Endothelial cell of umbilical vein (primary cell): ENCODE measurements at regions not wholly inside any gene's neighbourhood (a gene's known extent, or its start where the extent isn't known, plus 50 kb on each side); places are given as distances from the start of the nearest gene placed in this dataset.

Experiments
- BruUV-seq: library from RNA; stranded (reverse); fragments of 400-500 nt; replicated peaks from 2 replicates; lab custom pipeline; 2021; lab: Mats Ljungman, UMichigan
- CTCF ChIA-PET: fragments of 300-600, 350-600 bp; sonication (Branson Sonifier 250); formaldehyde crosslinking; loops from one replicate; lab custom pipeline; 2021; ENCODE audit warnings: antibody characterized with exemption, inconsistent platforms; lab: Charles Lee
- POLR2A ChIA-PET: fragments of 300-600, 350-600 bp; sonication (Branson Sonifier 250); formaldehyde crosslinking; loops from one replicate; lab custom pipeline; 2021; ENCODE audit warnings: antibody characterized with exemption, inconsistent platforms; lab: Charles Lee
- DNase-seq: peaks from one replicate; pipeline ENCODE4 v3.0.0-alpha.2; 2011; ENCODE audit warnings: low read depth, low spot score
- FAIRE-seq: peaks from 2 replicates; lab custom pipeline; 2011; peaks lifted over from hg19 to GRCh38; lab: Jason Lieb, UNC
- H2AFZ ChIP-seq: 2 replicates; pipeline ENCODE4 v1.6.0; 2012; ENCODE audit warnings: low read depth, low read length, control low read depth, inconsistent platforms
- H3K27ac ChIP-seq: 2 replicates; pipeline ENCODE4 v1.5.1; 2011; ENCODE audit warnings: low read depth, mild to moderate bottlenecking, control low read depth, low read length, moderate library complexity; ENCODE audit not compliant: insufficient read depth
- H3K27me3 ChIP-seq, 2 experiments: 2 replicates each; pipeline versions ENCODE4 v1.6.0 to v1.6.1; 2011; ENCODE audit warnings: low read length in 2 of 2, mixed read lengths in 1 of 2; ENCODE audit not compliant: control insufficient read depth in 2 of 2, insufficient read depth in 2 of 2
- H3K36me3 ChIP-seq, 2 experiments: 2 replicates in 1 of 2; 3 replicates in 1 of 2; pipeline ENCODE4 v1.5.1; 2011; ENCODE audit warnings: low read length in 2 of 2, mild to moderate bottlenecking in 1 of 2, moderate library complexity in 1 of 2; ENCODE audit not compliant: control insufficient read depth in 2 of 2, insufficient read depth in 2 of 2; ENCODE audit errors: extremely low read depth in 1 of 2
- H3K4me1 ChIP-seq: 3 replicates; pipeline ENCODE4 v1.5.1; 2011; ENCODE audit warnings: mild to moderate bottlenecking, low read length; ENCODE audit not compliant: control insufficient read depth, insufficient read depth; ENCODE audit errors: extremely low read depth
- H3K4me2 ChIP-seq: 2 replicates; pipeline ENCODE4 v1.6.1; 2011; ENCODE audit warnings: low read length, control low read depth, mixed read lengths; ENCODE audit not compliant: insufficient read depth
- H3K4me3 ChIP-seq, 3 experiments: fragments of 200-600 bp in 1 of 3; sonication (generic), shearing (Covaris generic) in 1 of 3; replicated peaks in 1 of 3; 2 replicates each; pipeline ENCODE4 v1.5.1; 2011 to 2016; ENCODE audit warnings: control low read depth in 3 of 3, low read length in 3 of 3, mild to moderate bottlenecking in 2 of 3, inconsistent platforms in 1 of 3, low read depth in 1 of 3, moderate library complexity in 1 of 3; ENCODE audit not compliant: insufficient read depth in 1 of 3
- H3K79me2 ChIP-seq: 2 replicates; pipeline ENCODE4 v1.6.0; 2012; ENCODE audit warnings: low read length, inconsistent platforms; ENCODE audit not compliant: control insufficient read depth, insufficient read depth
- H3K9ac ChIP-seq: replicated peaks from 2 replicates; pipeline ENCODE3; 2011; ENCODE audit warnings: low read length, control low read depth; ENCODE audit not compliant: insufficient read depth; ENCODE audit errors: extremely low read depth
- H3K9me1 ChIP-seq: replicated peaks from 3 replicates; pipeline ENCODE4 v1.6.0; 2011; ENCODE audit warnings: mild to moderate bottlenecking, low read length; ENCODE audit not compliant: control insufficient read depth, insufficient read depth; ENCODE audit errors: extremely low read depth
- H3K9me3 ChIP-seq: replicated peaks from 2 replicates; pipeline ENCODE4 v1.5.1; 2012; ENCODE audit warnings: low read length, inconsistent platforms; ENCODE audit not compliant: control insufficient read depth, insufficient read depth
- H4K20me1 ChIP-seq: replicated peaks from 2 replicates; pipeline ENCODE3; 2011; ENCODE audit warnings: mild to moderate bottlenecking, low read length; ENCODE audit not compliant: control insufficient read depth, insufficient read depth; ENCODE audit errors: extremely low read depth
- CTCF ChIP-seq, 2 donors: IDR thresholded peaks; 1 replicate in 1 of 2; 2 replicates in 1 of 2; pipeline ENCODE4 v1.5.1; 2011; ENCODE audit warnings: low read length in 2 of 2, mild to moderate bottlenecking in 2 of 2, moderate library complexity in 2 of 2, control low read depth in 1 of 2, inconsistent platforms in 1 of 2, low read depth in 1 of 2; ENCODE audit not compliant: insufficient read depth in 1 of 2; ENCODE audit errors: extremely low read depth in 1 of 2
- EZH2 ChIP-seq: IDR thresholded peaks from 2 replicates; pipeline ENCODE4 v1.6.1; 2012; ENCODE audit warnings: borderline replicate concordance, low read depth, mild to moderate bottlenecking, moderate library complexity, low read length, inconsistent platforms; ENCODE audit not compliant: severe bottlenecking
- FOS ChIP-seq: IDR thresholded peaks from 2 replicates; pipeline ENCODE4 v1.6.1; 2011; ENCODE audit warnings: mild to moderate bottlenecking, low read length, moderate library complexity, borderline replicate concordance; ENCODE audit not compliant: insufficient read depth
- GATA2 ChIP-seq: IDR thresholded peaks from 2 replicates; pipeline ENCODE4 v1.7.0; 2011; ENCODE audit warnings: low read depth, mild to moderate bottlenecking, moderate library complexity, mixed read lengths, low read length; ENCODE audit not compliant: insufficient read length, insufficient read depth
- JUN ChIP-seq: IDR thresholded peaks from 2 replicates; pipeline ENCODE4 v1.6.1; 2011; ENCODE audit warnings: borderline replicate concordance, low read depth; ENCODE audit not compliant: insufficient read length, insufficient read depth
- MYC ChIP-seq: IDR thresholded peaks from one replicate; pipeline ENCODE4 v1.6.1; 2011; ENCODE audit warnings: mild to moderate bottlenecking, low read depth, low read length
- POLR2A ChIP-seq: IDR thresholded peaks from 2 replicates; pipeline ENCODE4 v1.6.1; 2012; ENCODE audit warnings: low read depth, mild to moderate bottlenecking, control low read depth, low read length
- POLR2AphosphoS5 ChIP-seq: IDR thresholded peaks from 2 replicates; pipeline ENCODE4 v1.6.1; 2012; ENCODE audit warnings: low read depth, mild to moderate bottlenecking, control low read depth, low read length, moderate library complexity; ENCODE audit not compliant: insufficient read depth
- dilution Hi-C: fragments of 300-500 bp; cut with MboI; formaldehyde crosslinking; loops from one replicate; pipeline ENCODE4 v1.15.0; 2019; ENCODE audit warnings: low sequenced_read_pairs; ENCODE audit not compliant: extremely low pct_ligation_motif_present
- intact Hi-C: fragments of 100-400 bp; cut with micrococcal nuclease; formaldehyde crosslinking; loops from one replicate; pipeline ENCODE4 v1.10.0; 2022
- TF ChIP-seq, protein P1 (sequence below): IDR thresholded peaks from 2 replicates; pipeline ENCODE4 v1.6.1; 2011; ENCODE audit not compliant: insufficient read depth, insufficient read length

GRCh38 chr7:96915029-96915428 lies 90.3 kb upstream of the DLX6 start:
- no peaks in the 10 kb centered on the region for H3K9me3 ChIP-seq
- no peak overlapping the region for H3K4me3 ChIP-seq
- no peak for DNase-seq
- H3K9me1 ChIP-seq: no peaks in the 10 kb centered on the region
- no peak overlapping the region for H3K27ac ChIP-seq
- no TSS peak for BruUV-seq
- POLR2A ChIA-PET: no interaction called here
- H4K20me1 ChIP-seq: no peaks in the 10 kb centered on the region
- no peaks in the 10 kb centered on the region for H3K36me3 ChIP-seq
- FAIRE-seq: no peak
- CTCF ChIA-PET: no interaction called here
- H3K9ac ChIP-seq: no peak overlapping the region
- intact Hi-C loops (no loop called here), dilution Hi-C loops (no loop called here)
- TF ChIP-seq JUN: no peak
- H2AFZ ChIP-seq: no peak overlapping the region
- no peaks in the 10 kb centered on the region for H3K79me2 ChIP-seq
- no peaks in the 10 kb centered on the region for H3K4me1 ChIP-seq
- H3K4me2 ChIP-seq: no peak overlapping the region
- H3K27me3 ChIP-seq: no peaks in the 10 kb centered on the region

DNA sequence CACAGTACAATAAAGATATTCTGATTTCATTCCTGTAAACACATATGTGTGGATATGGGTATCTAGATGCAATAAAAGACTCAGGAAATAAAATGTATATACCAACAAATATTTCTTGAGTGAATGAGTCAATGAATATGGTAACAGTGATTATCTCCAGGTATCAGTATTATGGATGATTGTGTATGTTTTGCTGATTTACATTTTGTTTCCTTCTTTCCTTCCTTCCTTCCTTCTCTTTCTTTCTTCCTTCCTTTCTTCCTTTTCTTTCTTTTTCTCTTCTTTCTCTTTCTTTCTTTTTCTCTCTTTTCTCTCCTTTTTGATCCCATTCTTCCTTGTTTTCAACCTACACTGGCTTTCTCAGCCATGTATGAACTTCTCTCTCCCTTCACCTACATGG lies 85.3 kb upstream of the DLX6 start:
- FAIRE-seq (no peak), DNase-seq (no peak)
- H2AFZ ChIP-seq: no peak overlapping the region
- H4K20me1 ChIP-seq: no peaks in the 10 kb centered on the region
- ChIA-PET CTCF (no interaction called here), POLR2A (no interaction called here)
- intact Hi-C loops (no loop called here), dilution Hi-C loops (no loop called here)
- H3K27ac ChIP-seq: no peak overlapping the region
- no peak for TF ChIP-seq POLR2AphosphoS5
- TF ChIP-seq FOS: no peak
- TF ChIP-seq JUN: no peak
- no peak for TF ChIP-seq GATA2
- TF ChIP-seq, protein P1, sequence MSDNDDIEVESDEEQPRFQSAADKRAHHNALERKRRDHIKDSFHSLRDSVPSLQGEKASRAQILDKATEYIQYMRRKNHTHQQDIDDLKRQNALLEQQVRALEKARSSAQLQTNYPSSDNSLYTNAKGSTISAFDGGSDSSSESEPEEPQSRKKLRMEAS: no peak
- no peak for TF ChIP-seq EZH2
- no peak for TF ChIP-seq MYC
- TF ChIP-seq POLR2A: no peak
- TF ChIP-seq CTCF (IDR thresholded peaks at IDR 0.05; ENCODE audit: extremely low read depth in 1 of 2, insufficient read depth in 1 of 2, low read depth in 1 of 2, low read length in 2 of 2): no peak
- H3K4me2 ChIP-seq: no peak overlapping the region
- no peaks in the 10 kb centered on the region for H3K9me1 ChIP-seq
- no peak overlapping the region for H3K4me3 ChIP-seq
- H3K4me1 ChIP-seq: no peaks in the 10 kb centered on the region
- no peak overlapping the region for H3K9ac ChIP-seq
- no peaks in the 10 kb centered on the region for H3K9me3 ChIP-seq
- H3K27me3 ChIP-seq: no peaks in the 10 kb centered on the region
- no TSS peak for BruUV-seq
- H3K79me2 ChIP-seq: no peaks in the 10 kb centered on the region
- H3K36me3 ChIP-seq: no peaks in the 10 kb centered on the region
